T-helper 2 cell (primary cell): ENCODE measurements at regions not wholly inside any gene's neighbourhood (a gene's known extent, or its start where the extent isn't known, plus 50 kb on each side); places are given as distances from the start of the nearest gene placed in this dataset.

Experiments used
- DNase-seq, 5 experiments: peaks; one replicate each; pipeline versions ENCODE4 v3.0.0 to v3.0.0-alpha.2; 2012 to 2022

GRCh38 chr16:49078104-49078503 is 203.5 kb downstream of the CBLN1 start:
- DNase-seq, result no peak

- no peak for DNase-seq
Measured at GRCh38 chr16:49075709-49076108, 205.9 kb downstream of the CBLN1 start.

GRCh38 chr16:49068224-49068623 is 213.4 kb downstream of the CBLN1 start:
- no peak for DNase-seq

- DNase-seq, result no peak
Measured at GRCh38 chr16:49067776-49068175, 213.9 kb downstream of the CBLN1 start.

GRCh38 chr16:49061137-49061714 is 220.4 kb downstream of the CBLN1 start:
- DNase-seq, result no peak

- no peak for DNase-seq
Measured at GRCh38 chr16:49060728-49061127, 220.9 kb downstream of the CBLN1 start.

GRCh38 chr16:49058382-49058781 is 223.3 kb downstream of the CBLN1 start:
- DNase-seq, result no peak

GRCh38 chr16:49057936-49058335 is 223.7 kb downstream of the CBLN1 start:
- DNase-seq, result no peak

GRCh38 chr16:49057391-49057790 is 224.2 kb downstream of the CBLN1 start:
- DNase-seq, result no peak

GRCh38 chr16:49056546-49056945 is 225.1 kb downstream of the CBLN1 start:
- DNase-seq, result no peak

GRCh38 chr16:49055824-49056545 is 225.7 kb downstream of the CBLN1 start:
- DNase-seq, result no peak

GRCh38 chr16:49055291-49055690 is 226.3 kb downstream of the CBLN1 start:
- DNase-seq, result no peak

- no peak for DNase-seq
Measured at GRCh38 chr16:49054606-49055005, 227.0 kb downstream of the CBLN1 start.

- DNase-seq, result no peak
Measured at GRCh38 chr16:49052846-49053245, 228.8 kb downstream of the CBLN1 start.

GRCh38 chr16:49051576-49051975 is 230.1 kb downstream of the CBLN1 start:
- DNase-seq, result no peak

- DNase-seq, result no peak
Measured at GRCh38 chr16:49050607-49051006, 231.0 kb downstream of the CBLN1 start.

- no peak for DNase-seq
Measured at GRCh38 chr16:49049644-49050043, 232.0 kb downstream of the CBLN1 start.

- DNase-seq, result no peak
Measured at GRCh38 chr16:49049191-49049590, 232.4 kb downstream of the CBLN1 start.

GRCh38 chr16:49048557-49048956 is 233.1 kb downstream of the CBLN1 start:
- no peak for DNase-seq

GRCh38 chr16:49036126-49036525 is 245.5 kb downstream of the CBLN1 start:
- DNase-seq, result no peak

GRCh38 chr16:49027420-49027819 is 254.2 kb downstream of the CBLN1 start:
- DNase-seq, result no peak

GRCh38 chr16:49026566-49027181 is 255.0 kb downstream of the CBLN1 start:
- DNase-seq, result no peak

GRCh38 chr16:49024896-49025295 is 256.7 kb downstream of the CBLN1 start:
- DNase-seq, result no peak

GRCh38 chr16:49024016-49024415 is 257.6 kb downstream of the CBLN1 start:
- no peak for DNase-seq
